Progenitor cell of endocrine pancreas (in vitro differentiated cells): ENCODE measurements at regions not wholly inside any gene's neighbourhood (a gene's known extent, or its start where the extent isn't known, plus 50 kb on each side); places are given as distances from the start of the nearest gene placed in this dataset.

Experiments
- DNase-seq: peaks from one replicate; pipeline ENCODE4 v3.0.0; 2021; ENCODE audit warnings: low spot score; ENCODE audit not compliant: unreplicated experiment
- H3K27ac Mint-ChIP-seq: 2 replicates; pipeline ENCODE4 v1.8.0; 2021; ENCODE audit warnings: mild to moderate bottlenecking, moderate library complexity, mixed read lengths
- H3K27me3 Mint-ChIP-seq: 2 replicates; pipeline ENCODE4 v1.8.0; 2021; ENCODE audit warnings: mixed read lengths
- H3K36me3 Mint-ChIP-seq: 2 replicates; pipeline ENCODE4 v1.8.0; 2022; ENCODE audit warnings: mixed read lengths; ENCODE audit not compliant: insufficient read depth
- H3K4me1 Mint-ChIP-seq: 2 replicates; pipeline ENCODE4 v1.8.0; 2021; ENCODE audit warnings: low read depth, mixed read lengths
- H3K4me3 Mint-ChIP-seq: 2 replicates; pipeline ENCODE4 v1.8.0; 2021; ENCODE audit warnings: low read depth, mild to moderate bottlenecking, moderate library complexity, mixed read lengths
- H3K9me3 Mint-ChIP-seq: 2 replicates; pipeline ENCODE4 v1.8.0; 2021; ENCODE audit warnings: low read depth, mixed read lengths
- CTCF ChIP-seq: fragments of 200-600 bp; sonication (generic); IDR thresholded peaks from one replicate; pipeline ENCODE4 v1.5.0; 2021; ENCODE audit warnings: antibody characterized with exemption, mild to moderate bottlenecking; ENCODE audit not compliant: unreplicated experiment

GRCh38 chr10:130634816-130635215, 498.6 kb downstream of the GLRX3 start:
- Mint-ChIP-seq H3K36me3 (no peaks in the 10 kb centered on the region), H3K4me1 (peaks cover 4% of the 10 kb centered on the region), H3K27ac (no peak overlapping the region), H3K27me3 (peaks cover 47% of the 10 kb centered on the region), H3K9me3 (no peaks in the 10 kb centered on the region), H3K4me3 (no peak overlapping the region)
- TF ChIP-seq CTCF = no peak
- DNase-seq = no peak

- Mint-ChIP-seq H3K4me3 (no peak overlapping the region), H3K27me3 (peaks cover 53% of the 10 kb centered on the region), H3K36me3 (no peaks in the 10 kb centered on the region), H3K9me3 (no peaks in the 10 kb centered on the region), H3K27ac (no peak overlapping the region), H3K4me1 (peaks cover 4% of the 10 kb centered on the region)
- no peak for DNase-seq
- no peak for TF ChIP-seq CTCF
Observed at GRCh38 chr10:130635528-130635927, 499.3 kb downstream of the GLRX3 start.

GRCh38 chr10:130636313-130636930, 500.2 kb downstream of the GLRX3 start:
- no peak for TF ChIP-seq CTCF
- Mint-ChIP-seq H3K9me3 (no peaks in the 10 kb centered on the region), H3K27ac (no peak overlapping the region), H3K27me3 (peaks cover 59% of the 10 kb centered on the region), H3K4me3 (no peak overlapping the region), H3K4me1 (peaks cover 4% of the 10 kb centered on the region), H3K36me3 (no peaks in the 10 kb centered on the region)
- no peak for DNase-seq

GRCh38 chr10:130637089-130637676, 501.0 kb downstream of the GLRX3 start:
- Mint-ChIP-seq H3K27ac (no peak overlapping the region), H3K27me3 (peaks cover 64% of the 10 kb centered on the region), H3K36me3 (no peaks in the 10 kb centered on the region), H3K4me1 (peaks cover 4% of the 10 kb centered on the region), H3K9me3 (no peaks in the 10 kb centered on the region), H3K4me3 (no peak overlapping the region)
- DNase-seq = no peak
- TF ChIP-seq CTCF = no peak

GRCh38 chr10:130638991-130639390, 502.8 kb downstream of the GLRX3 start:
- TF ChIP-seq CTCF = no peak
- H3K27me3 Mint-ChIP-seq = peaks cover 72% of the 10 kb centered on the region

More at GRCh38 chr10:130638991-130639390, 502.8 kb downstream of the GLRX3 start:
- no peaks in the 10 kb centered on the region for H3K36me3 Mint-ChIP-seq
- H3K9me3 Mint-ChIP-seq = no peaks in the 10 kb centered on the region
- H3K4me1 Mint-ChIP-seq = peaks cover 4% of the 10 kb centered on the region
- no peak overlapping the region for H3K27ac Mint-ChIP-seq
- no peak overlapping the region for H3K4me3 Mint-ChIP-seq
- no peak for DNase-seq
